AG09309 (cell line): ENCODE measurements at regions not wholly inside any gene's neighbourhood (a gene's known extent, or its start where the extent isn't known, plus 50 kb on each side); places are given as distances from the start of the nearest gene placed in this dataset.

ENCODE experiments used
- DNase-seq: peaks from one replicate; pipeline ENCODE4 v3.0.0-alpha.2; 2010; ENCODE audit warnings: low read depth
- H3K4me3 ChIP-seq: 2 replicates; pipeline ENCODE4 v1.5.1; 2011; ENCODE audit warnings: mild to moderate bottlenecking, low read depth, low read length, moderate library complexity; ENCODE audit not compliant: control insufficient read depth
- TF ChIP-seq, protein P1 (sequence below): IDR thresholded peaks from 2 replicates; pipeline ENCODE4 v1.5.1; 2011; ENCODE audit warnings: mild to moderate bottlenecking, low read depth, low read length, inconsistent platforms; ENCODE audit not compliant: insufficient read depth, control insufficient read depth; ENCODE audit errors: missing control alignments

GRCh38 chr9:71245651-71246050, 124.2 kb upstream of the TRPM3 start:
- TF ChIP-seq, protein P1, sequence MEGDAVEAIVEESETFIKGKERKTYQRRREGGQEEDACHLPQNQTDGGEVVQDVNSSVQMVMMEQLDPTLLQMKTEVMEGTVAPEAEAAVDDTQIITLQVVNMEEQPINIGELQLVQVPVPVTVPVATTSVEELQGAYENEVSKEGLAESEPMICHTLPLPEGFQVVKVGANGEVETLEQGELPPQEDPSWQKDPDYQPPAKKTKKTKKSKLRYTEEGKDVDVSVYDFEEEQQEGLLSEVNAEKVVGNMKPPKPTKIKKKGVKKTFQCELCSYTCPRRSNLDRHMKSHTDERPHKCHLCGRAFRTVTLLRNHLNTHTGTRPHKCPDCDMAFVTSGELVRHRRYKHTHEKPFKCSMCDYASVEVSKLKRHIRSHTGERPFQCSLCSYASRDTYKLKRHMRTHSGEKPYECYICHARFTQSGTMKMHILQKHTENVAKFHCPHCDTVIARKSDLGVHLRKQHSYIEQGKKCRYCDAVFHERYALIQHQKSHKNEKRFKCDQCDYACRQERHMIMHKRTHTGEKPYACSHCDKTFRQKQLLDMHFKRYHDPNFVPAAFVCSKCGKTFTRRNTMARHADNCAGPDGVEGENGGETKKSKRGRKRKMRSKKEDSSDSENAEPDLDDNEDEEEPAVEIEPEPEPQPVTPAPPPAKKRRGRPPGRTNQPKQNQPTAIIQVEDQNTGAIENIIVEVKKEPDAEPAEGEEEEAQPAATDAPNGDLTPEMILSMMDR, result no peak
- H3K4me3 ChIP-seq, result no peak overlapping the region
- no peak for DNase-seq

- TF ChIP-seq, protein P1, result no peak
- DNase-seq, result no peak
- H3K4me3 ChIP-seq, result no peak overlapping the region
Observed at GRCh38 chr9:71243951-71244350, 122.5 kb upstream of the TRPM3 start.

DNA sequence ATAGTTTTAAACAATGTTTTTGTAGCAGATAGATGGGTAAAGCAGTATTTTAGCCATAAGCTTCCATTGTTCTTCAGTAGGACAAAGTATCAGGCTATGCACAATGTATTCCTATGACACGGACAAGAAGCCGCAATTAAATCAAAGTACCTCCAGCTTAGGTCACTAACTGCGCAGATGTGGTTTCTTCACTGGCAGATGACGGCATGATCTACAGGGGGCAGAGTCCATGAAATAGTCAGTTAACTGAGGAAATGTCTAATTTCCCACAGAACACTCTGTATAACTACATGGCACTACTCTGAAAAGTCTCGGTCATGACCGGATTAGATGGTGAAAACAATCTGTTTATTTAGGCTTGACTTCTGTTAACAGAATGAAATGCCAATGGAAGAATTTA, 120.7 kb upstream of the TRPM3 start:
- no peak for DNase-seq
- no peak overlapping the region for H3K4me3 ChIP-seq
- TF ChIP-seq, protein P1, result no peak

DNA sequence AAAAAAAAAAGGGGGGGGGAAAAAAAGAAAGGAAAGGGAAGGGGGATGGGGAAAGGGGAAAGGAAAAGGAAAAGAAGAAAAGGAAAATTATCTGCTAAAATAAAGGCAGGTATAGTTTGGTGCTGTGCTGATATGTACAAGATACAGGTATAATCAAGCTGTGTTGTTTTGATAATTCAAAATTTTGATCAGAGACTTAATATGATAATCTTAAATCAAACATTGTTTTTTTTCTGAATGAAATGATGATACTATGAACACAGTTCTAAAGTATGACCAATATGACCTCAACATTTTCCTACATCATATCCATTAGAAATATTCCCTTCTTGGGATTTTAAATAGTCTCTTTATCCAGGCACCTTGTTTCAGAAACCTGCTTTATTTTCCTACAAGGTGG, 115.6 kb upstream of the TRPM3 start:
- no peak for DNase-seq
- TF ChIP-seq, protein P1, result no peak
- H3K4me3 ChIP-seq, result no peak overlapping the region

- TF ChIP-seq, protein P1, result no peak
- H3K4me3 ChIP-seq, result no peak overlapping the region
- no peak for DNase-seq
Observed at GRCh38 chr9:71233646-71234045, 112.2 kb upstream of the TRPM3 start.

DNA sequence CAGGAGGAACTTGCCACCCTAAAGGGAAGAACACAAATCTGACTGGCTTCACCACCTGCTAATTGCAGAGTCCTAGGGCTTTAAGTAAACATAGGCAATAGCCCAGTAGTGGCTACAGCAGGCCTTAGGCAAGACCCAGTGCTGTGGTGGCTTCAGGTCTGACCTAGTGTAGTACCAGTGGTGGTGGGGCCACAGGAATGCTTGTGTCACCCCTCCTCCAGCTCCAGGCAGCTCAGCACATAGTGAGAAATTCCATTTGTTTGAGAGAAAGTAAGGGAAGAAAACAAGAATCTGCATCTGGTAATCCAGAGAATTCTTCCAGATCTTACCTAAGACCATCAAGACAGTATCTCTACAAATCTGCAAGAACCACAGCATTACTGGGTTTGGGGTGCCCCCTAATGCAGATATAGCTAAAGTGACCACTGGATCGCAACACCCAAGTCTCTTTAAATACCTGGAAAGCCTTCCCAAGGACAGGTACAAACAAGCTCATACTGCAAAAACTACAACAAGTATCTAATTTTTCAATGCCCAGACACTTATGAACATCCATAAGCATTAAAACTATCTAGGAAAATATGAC, 102.6 kb upstream of the TRPM3 start:
- peak; percentile 11 for DNase-seq

More for the DNA sequence above, 102.6 kb upstream of the TRPM3 start:
- H3K4me3 ChIP-seq, result no peak overlapping the region
- TF ChIP-seq, protein P1, result peak; percentile 10
